IMR-90 (cell line): ENCODE measurements at regions not wholly inside any gene's neighbourhood (a gene's known extent, or its start where the extent isn't known, plus 50 kb on each side); places are given as distances from the start of the nearest gene placed in this dataset.
"Not testable (repeated sequence)": the region's sequence is repeated elsewhere in the genome, so short reads cannot be mapped to it uniquely, and the experiment has no call there.

Experiments
- ATAC-seq: fragments of 200-7000 bp; cut with Tn5 transposase; 2 replicates; pipeline ENCODE4 v1.9.1; 2020; ENCODE audit warnings: low read depth, mild to moderate bottlenecking, moderate library complexity
- BruUV-seq: library from RNA; stranded (reverse); fragments of 400-500 nt; replicated peaks from 2 replicates; lab custom pipeline; 2021; lab: Mats Ljungman, UMichigan
- CTCF ChIA-PET: fragments of 300-600 bp; formaldehyde crosslinking; extraction: SDS; loops from one replicate; lab custom pipeline; 2021; ENCODE audit warnings: antibody characterized with exemption; lab: Yijun Ruan, JAX
- POLR2A ChIA-PET: fragments of 300-600 bp; sonication (Branson Sonifier 250); formaldehyde crosslinking; loops from one replicate; lab custom pipeline; 2022; ENCODE audit warnings: antibody characterized with exemption; ENCODE audit not compliant: unreplicated experiment; lab: Charles Lee
- DNase-seq: peaks from one replicate; pipeline ENCODE4 v3.0.0; 2013
- H2AFZ ChIP-seq: replicated peaks from 2 replicates; pipeline ENCODE3; 2013; ENCODE audit warnings: low read length, mild to moderate bottlenecking; ENCODE audit not compliant: poor library complexity
- H2AK5ac ChIP-seq: 2 replicates; pipeline ENCODE4 v1.6.1; 2013; ENCODE audit warnings: low read depth, low read length, inconsistent platforms
- H2AK9ac ChIP-seq: replicated peaks from 2 replicates; pipeline ENCODE3; 2013; ENCODE audit warnings: mild to moderate bottlenecking, low read depth, low read length, moderate library complexity; ENCODE audit not compliant: poor library complexity
- H2BK120ac ChIP-seq: 2 replicates; pipeline ENCODE4 v1.6.1; 2013; ENCODE audit warnings: low read depth, low read length, inconsistent platforms
- H2BK15ac ChIP-seq: 3 replicates; pipeline ENCODE4 v1.6.1; 2013; ENCODE audit warnings: low read depth, low read length, inconsistent platforms
- H2BK20ac ChIP-seq: 2 replicates; pipeline ENCODE4 v1.6.1; 2013; ENCODE audit warnings: low read depth, mild to moderate bottlenecking, inconsistent platforms, low read length, moderate library complexity
- H2BK5ac ChIP-seq: 2 replicates; pipeline ENCODE4 v1.6.1; 2013; ENCODE audit warnings: mild to moderate bottlenecking, low read depth, low read length, inconsistent platforms; ENCODE audit not compliant: poor library complexity, severe bottlenecking
- H3K14ac ChIP-seq: replicated peaks from 2 replicates; pipeline ENCODE4 v1.6.1; 2013; ENCODE audit warnings: low read depth, low read length, inconsistent platforms
- H3K18ac ChIP-seq: 2 replicates; pipeline ENCODE4 v1.6.1; 2013; ENCODE audit warnings: low read depth, low read length, control low read depth
- H3K23ac ChIP-seq: 2 replicates; pipeline ENCODE4 v1.6.1; 2013; ENCODE audit warnings: low read depth, low read length, inconsistent platforms
- H3K27ac ChIP-seq: 2 replicates; pipeline ENCODE4 v1.5.1; 2013; ENCODE audit warnings: mild to moderate bottlenecking, control low read depth, low read length; ENCODE audit not compliant: insufficient read depth
- H3K27me3 ChIP-seq: 2 replicates; pipeline ENCODE4 v1.6.1; 2013; ENCODE audit warnings: low read length; ENCODE audit not compliant: control insufficient read depth, insufficient read depth
- H3K36me3 ChIP-seq: 2 replicates; pipeline ENCODE4 v1.6.1; 2013; ENCODE audit warnings: low read length, mixed read lengths; ENCODE audit not compliant: control insufficient read depth, insufficient read depth
- H3K4ac ChIP-seq: 2 replicates; pipeline ENCODE4 v1.6.1; 2013; ENCODE audit warnings: low read depth, low read length, inconsistent platforms
- H3K4me1 ChIP-seq: 2 replicates; pipeline ENCODE4 v1.6.1; 2013; ENCODE audit warnings: low read length, mixed read lengths; ENCODE audit not compliant: control insufficient read depth, insufficient read depth
- H3K4me2 ChIP-seq: 2 replicates; pipeline ENCODE4 v1.6.1; 2013; ENCODE audit warnings: low read depth, mild to moderate bottlenecking, control low read depth, low read length, moderate library complexity
- H3K4me3 ChIP-seq: 2 replicates; pipeline ENCODE4 v1.5.1; 2013; ENCODE audit warnings: low read depth, mild to moderate bottlenecking, control low read depth, low read length, moderate library complexity; ENCODE audit not compliant: insufficient read depth
- H3K56ac ChIP-seq: 2 replicates; pipeline ENCODE4 v1.6.1; 2013; ENCODE audit warnings: low read length, inconsistent platforms; ENCODE audit not compliant: insufficient read depth; ENCODE audit errors: extremely low read depth
- H3K79me1 ChIP-seq, 2 experiments: 2 replicates each; pipeline ENCODE4 v1.6.1; 2013; ENCODE audit warnings: low read length in 2 of 2, inconsistent platforms in 1 of 2, low read depth in 1 of 2
- H3K9ac ChIP-seq: 2 replicates; pipeline ENCODE4 v1.6.1; 2013; ENCODE audit warnings: low read depth, low read length, control low read depth
- H3K9me1 ChIP-seq: 2 replicates; pipeline ENCODE4 v1.6.1; 2013; ENCODE audit warnings: low read length, inconsistent platforms; ENCODE audit not compliant: insufficient read depth
- H3K9me3 ChIP-seq: 2 replicates; pipeline ENCODE4 v1.6.1; 2013; ENCODE audit warnings: low read length; ENCODE audit not compliant: control insufficient read depth, insufficient read depth
- H4K20me1 ChIP-seq: 2 replicates; pipeline ENCODE4 v1.6.1; 2013; ENCODE audit warnings: low read length, inconsistent platforms; ENCODE audit not compliant: insufficient read depth
- H4K5ac ChIP-seq: 2 replicates; pipeline ENCODE4 v1.6.1; 2013; ENCODE audit warnings: mild to moderate bottlenecking, low read depth, low read length, control low read depth
- H4K8ac ChIP-seq, 2 experiments: 2 replicates each; pipeline ENCODE4 v1.6.1; 2013; ENCODE audit warnings: low read depth in 2 of 2, low read length in 2 of 2, control low read depth in 1 of 2, inconsistent platforms in 1 of 2
- H4K91ac ChIP-seq: 2 replicates; pipeline ENCODE4 v1.6.1; 2013; ENCODE audit warnings: low read depth, low read length, inconsistent platforms; ENCODE audit not compliant: insufficient read depth
- WGBS, 2 experiments: methylation state at CpG; one replicate each; pipeline versions ENCODE4 v1.1.5 to v1.1.7; 2013; ENCODE audit warnings: missing lambda C conversion rate in 2 of 2; ENCODE audit not compliant: insufficient read length in 1 of 2; ENCODE audit errors: extremely low coverage in 2 of 2; 5-methylcytosine and 5-hydroxymethylcytosine counted together
- dilution Hi-C: fragments of 300-500 bp; cut with HindIII; formaldehyde crosslinking; loops from one replicate; pipeline ENCODE4 v1.14.3; 2018; ENCODE audit warnings: low sequenced_read_pairs; ENCODE audit not compliant: unreplicated experiment
- in situ Hi-C: fragments of 300-500 bp; cut with MboI; formaldehyde crosslinking; loops from 3 replicates; pipeline ENCODE4 v1.14.3; 2019; ENCODE audit warnings: low sequenced_read_pairs, inconsistent platforms, mixed read lengths
- intact Hi-C: fragments of 100-400 bp; cut with micrococcal nuclease; formaldehyde crosslinking; loops from 2 replicates; pipeline ENCODE4 v1.10.0; 2022

- H3K4me1 ChIP-seq, H3K9me1 ChIP-seq, H3K14ac ChIP-seq, H2BK120ac ChIP-seq, H3K56ac ChIP-seq, BruUV-seq, H3K18ac ChIP-seq, in situ Hi-C loops, dilution Hi-C loops, intact Hi-C loops, H2AFZ ChIP-seq, H3K79me1 ChIP-seq, H2AK9ac ChIP-seq, H3K4me2 ChIP-seq, H2BK5ac ChIP-seq, H4K20me1 ChIP-seq, ATAC-seq, POLR2A ChIA-PET, H2AK5ac ChIP-seq, H2BK20ac ChIP-seq, H3K9ac ChIP-seq, H4K91ac ChIP-seq, DNase-seq, H3K4ac ChIP-seq, H3K27ac ChIP-seq, H2BK15ac ChIP-seq, H3K9me3 ChIP-seq, H4K8ac ChIP-seq, H3K4me3 ChIP-seq, CTCF ChIA-PET, H3K23ac ChIP-seq, H3K36me3 ChIP-seq, H3K27me3 ChIP-seq, H4K5ac ChIP-seq: not testable (repeated sequence)
- WGBS, 2 experiments: no CpG with 5 or more reads among the region's 24 CpGs
Measured at GRCh38 chr21:6087579-6088178, 4433.7 kb upstream of the TPTE start.

GRCh38 chr21:6090286-6090908 is 4431.0 kb upstream of the TPTE start:
- H3K9ac ChIP-seq, H2AFZ ChIP-seq, H3K14ac ChIP-seq, BruUV-seq, H3K27ac ChIP-seq, H2BK15ac ChIP-seq, H3K9me1 ChIP-seq, H3K4me3 ChIP-seq, H4K91ac ChIP-seq, H3K18ac ChIP-seq, H2AK9ac ChIP-seq, H3K9me3 ChIP-seq, H3K36me3 ChIP-seq, DNase-seq, H3K4ac ChIP-seq, H4K8ac ChIP-seq, intact Hi-C loops, H4K5ac ChIP-seq, H3K4me1 ChIP-seq, CTCF ChIA-PET, H2AK5ac ChIP-seq, H3K79me1 ChIP-seq, ATAC-seq, H2BK5ac ChIP-seq, H3K27me3 ChIP-seq, dilution Hi-C loops, H2BK20ac ChIP-seq, H3K23ac ChIP-seq, H3K4me2 ChIP-seq, in situ Hi-C loops, H4K20me1 ChIP-seq, H3K56ac ChIP-seq, POLR2A ChIA-PET, H2BK120ac ChIP-seq: not testable (repeated sequence)
- no CpG with 5 or more reads among the region's 24 CpGs for WGBS, 2 experiments
